Keratinocyte (primary cell): ENCODE measurements at regions not wholly inside any gene's neighbourhood (a gene's known extent, or its start where the extent isn't known, plus 50 kb on each side); places are given as distances from the start of the nearest gene placed in this dataset.

Source experiments
- EZH2 ChIP-seq: IDR thresholded peaks from one replicate; pipeline ENCODE4 v1.6.1; 2012; ENCODE audit warnings: inconsistent platforms, mild to moderate bottlenecking, low read length, moderate library complexity
- TF ChIP-seq, protein P1 (sequence below), 3 experiments: IDR thresholded peaks in 1 of 3; conservative IDR thresholded peaks in 1 of 3; optimal IDR thresholded peaks in 1 of 3; 2 replicates in 2 of 3; 3 replicates in 1 of 3; pipeline versions ENCODE3 to v1.5.1; 2011; ENCODE audit warnings: low read length in 3 of 3, mild to moderate bottlenecking in 3 of 3, moderate library complexity in 2 of 3, control low read depth in 1 of 3, inconsistent platforms in 1 of 3; ENCODE audit not compliant: insufficient read depth in 2 of 3; ENCODE audit errors: extremely low read depth in 1 of 3

GRCh38 chr4:151575646-151576045, 166.7 kb downstream of the FHIP1A start:
- no peak for TF ChIP-seq EZH2
- TF ChIP-seq, protein P1, sequence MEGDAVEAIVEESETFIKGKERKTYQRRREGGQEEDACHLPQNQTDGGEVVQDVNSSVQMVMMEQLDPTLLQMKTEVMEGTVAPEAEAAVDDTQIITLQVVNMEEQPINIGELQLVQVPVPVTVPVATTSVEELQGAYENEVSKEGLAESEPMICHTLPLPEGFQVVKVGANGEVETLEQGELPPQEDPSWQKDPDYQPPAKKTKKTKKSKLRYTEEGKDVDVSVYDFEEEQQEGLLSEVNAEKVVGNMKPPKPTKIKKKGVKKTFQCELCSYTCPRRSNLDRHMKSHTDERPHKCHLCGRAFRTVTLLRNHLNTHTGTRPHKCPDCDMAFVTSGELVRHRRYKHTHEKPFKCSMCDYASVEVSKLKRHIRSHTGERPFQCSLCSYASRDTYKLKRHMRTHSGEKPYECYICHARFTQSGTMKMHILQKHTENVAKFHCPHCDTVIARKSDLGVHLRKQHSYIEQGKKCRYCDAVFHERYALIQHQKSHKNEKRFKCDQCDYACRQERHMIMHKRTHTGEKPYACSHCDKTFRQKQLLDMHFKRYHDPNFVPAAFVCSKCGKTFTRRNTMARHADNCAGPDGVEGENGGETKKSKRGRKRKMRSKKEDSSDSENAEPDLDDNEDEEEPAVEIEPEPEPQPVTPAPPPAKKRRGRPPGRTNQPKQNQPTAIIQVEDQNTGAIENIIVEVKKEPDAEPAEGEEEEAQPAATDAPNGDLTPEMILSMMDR (optimal IDR thresholded peaks at IDR 0.05 in 1 of 3, IDR thresholded peaks at IDR 0.05 in 1 of 3, conservative IDR thresholded peaks at IDR 0.05 in 1 of 3; ENCODE audit: extremely low read depth in 1 of 3, insufficient read depth in 2 of 3, low read length in 3 of 3) = no peak
